Activated naive CD4-positive, alpha-beta T cell treated with anti-CD3 and anti-CD28 coated beads, Interleukin-2, amount 50 U/mL, for 24 hours (primary cell): ENCODE measurements at regions not wholly inside any gene's neighbourhood (a gene's known extent, or its start where the extent isn't known, plus 50 kb on each side); places are given as distances from the start of the nearest gene placed in this dataset.

Experiments used
- H3K27ac Mint-ChIP-seq: one replicate; pipeline ENCODE4 v1.8.0; 2021; ENCODE audit warnings: mild to moderate bottlenecking, mixed read lengths
- H3K27me3 Mint-ChIP-seq: one replicate; pipeline ENCODE4 v1.8.0; 2021; ENCODE audit warnings: mixed read lengths
- H3K36me3 Mint-ChIP-seq: one replicate; pipeline ENCODE4 v1.8.0; 2021; ENCODE audit warnings: mixed read lengths
- H3K4me1 Mint-ChIP-seq: one replicate; pipeline ENCODE4 v1.8.0; 2021; ENCODE audit warnings: mixed read lengths
- H3K4me3 Mint-ChIP-seq: one replicate; pipeline ENCODE4 v1.8.0; 2021; ENCODE audit warnings: mild to moderate bottlenecking, mixed read lengths
- H3K9me3 Mint-ChIP-seq: one replicate; pipeline ENCODE4 v1.8.0; 2021; ENCODE audit warnings: mixed read lengths

GRCh38 chr3:144054766-144055165 lies 83.1 kb downstream of the DIPK2A start:
- no peaks in the 10 kb centered on the region for H3K4me1 Mint-ChIP-seq
- no peaks in the 10 kb centered on the region for H3K27me3 Mint-ChIP-seq
- H3K9me3 Mint-ChIP-seq, result no peaks in the 10 kb centered on the region
- no peak overlapping the region for H3K27ac Mint-ChIP-seq
- H3K4me3 Mint-ChIP-seq, result no peak overlapping the region
- no peaks in the 10 kb centered on the region for H3K36me3 Mint-ChIP-seq

DNA sequence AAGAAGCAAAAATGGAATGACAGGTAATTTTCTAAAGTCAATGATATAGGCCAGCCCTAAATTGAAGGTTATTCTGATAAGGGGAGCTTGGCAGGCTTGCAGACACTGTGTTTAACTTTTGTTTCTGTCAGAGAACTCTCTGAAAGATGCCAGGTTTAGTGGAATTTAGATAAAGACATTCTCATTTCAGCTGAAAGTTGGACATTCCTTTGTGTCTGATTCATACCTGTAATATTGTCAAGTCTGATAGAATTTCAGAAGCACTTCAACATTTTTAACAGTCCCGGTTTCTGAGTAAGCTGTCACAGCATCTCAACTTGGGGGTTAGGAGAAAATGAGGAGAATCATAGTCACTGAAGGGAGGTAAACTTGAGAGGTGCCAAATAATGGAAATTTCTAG lies 84.0 kb downstream of the DIPK2A start:
- Mint-ChIP-seq H3K27ac (no peak overlapping the region), H3K36me3 (no peaks in the 10 kb centered on the region), H3K27me3 (no peaks in the 10 kb centered on the region), H3K9me3 (no peaks in the 10 kb centered on the region), H3K4me3 (no peak overlapping the region), H3K4me1 (no peaks in the 10 kb centered on the region)

GRCh38 chr3:144058713-144059112 lies 87.1 kb downstream of the DIPK2A start:
- Mint-ChIP-seq H3K27me3 (no peaks in the 10 kb centered on the region), H3K4me1 (no peaks in the 10 kb centered on the region), H3K27ac (no peak overlapping the region), H3K36me3 (no peaks in the 10 kb centered on the region), H3K4me3 (no peak overlapping the region), H3K9me3 (no peaks in the 10 kb centered on the region)

DNA sequence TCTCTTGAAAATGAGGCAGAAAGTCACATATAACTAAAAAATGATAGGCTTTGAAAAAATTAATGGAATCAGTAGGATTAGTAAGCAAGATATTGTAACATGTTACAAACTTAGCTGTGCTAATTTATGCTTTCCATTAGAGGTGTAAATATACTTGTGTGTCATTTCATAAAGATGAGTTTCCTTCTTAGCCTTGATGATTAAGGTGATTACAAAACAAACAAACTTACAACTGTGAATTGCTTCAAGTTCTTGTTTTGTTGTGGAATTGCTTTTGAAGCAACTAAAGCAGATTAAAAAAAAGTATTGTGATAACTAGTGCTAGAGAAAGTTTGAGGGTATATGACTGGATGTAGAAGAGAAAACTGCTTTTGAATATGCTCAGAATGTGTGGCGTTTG lies 87.9 kb downstream of the DIPK2A start:
- no peaks in the 10 kb centered on the region for H3K4me1 Mint-ChIP-seq

GRCh38 chr3:144060881-144061280 lies 89.3 kb downstream of the DIPK2A start:
- Mint-ChIP-seq H3K4me3 (no peak overlapping the region), H3K27ac (no peak overlapping the region), H3K36me3 (no peaks in the 10 kb centered on the region), H3K9me3 (no peaks in the 10 kb centered on the region), H3K4me1 (no peaks in the 10 kb centered on the region), H3K27me3 (no peaks in the 10 kb centered on the region)

More for the DNA sequence above, 87.9 kb downstream of the DIPK2A start:
- no peak overlapping the region for H3K4me3 Mint-ChIP-seq
- no peaks in the 10 kb centered on the region for H3K9me3 Mint-ChIP-seq
- no peaks in the 10 kb centered on the region for H3K27me3 Mint-ChIP-seq
- no peak overlapping the region for H3K27ac Mint-ChIP-seq
- no peaks in the 10 kb centered on the region for H3K36me3 Mint-ChIP-seq

DNA sequence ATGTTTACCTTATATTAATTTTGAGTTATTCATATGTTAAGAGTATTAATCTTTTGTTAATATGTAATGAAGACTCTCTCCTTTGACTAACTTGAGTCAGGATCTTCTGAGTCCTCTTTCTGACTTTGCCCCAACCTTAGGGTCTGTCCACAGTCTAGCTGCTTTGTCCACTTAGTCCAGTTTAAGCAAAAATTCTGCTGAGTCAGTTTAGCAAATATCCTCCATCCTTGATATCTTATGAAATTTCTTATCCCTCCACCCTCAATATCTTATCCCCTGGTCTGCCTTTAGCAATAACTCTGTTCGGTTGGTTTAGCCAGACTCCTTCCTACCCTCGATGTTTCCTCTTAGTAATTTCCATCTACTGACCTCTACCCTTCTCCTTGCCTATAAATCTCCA lies 91.7 kb downstream of the DIPK2A start:
- H3K4me3 Mint-ChIP-seq, result no peak overlapping the region
- no peaks in the 10 kb centered on the region for H3K9me3 Mint-ChIP-seq
- H3K4me1 Mint-ChIP-seq, result no peaks in the 10 kb centered on the region
- H3K27me3 Mint-ChIP-seq, result no peaks in the 10 kb centered on the region
- no peak overlapping the region for H3K27ac Mint-ChIP-seq
- no peaks in the 10 kb centered on the region for H3K36me3 Mint-ChIP-seq

GRCh38 chr3:144067059-144067458 lies 95.4 kb downstream of the DIPK2A start:
- Mint-ChIP-seq H3K27ac (no peak overlapping the region), H3K27me3 (no peaks in the 10 kb centered on the region), H3K4me1 (no peaks in the 10 kb centered on the region), H3K36me3 (peaks cover 3% of the 10 kb centered on the region), H3K9me3 (peaks cover 9% of the 10 kb centered on the region), H3K4me3 (no peak overlapping the region)

DNA sequence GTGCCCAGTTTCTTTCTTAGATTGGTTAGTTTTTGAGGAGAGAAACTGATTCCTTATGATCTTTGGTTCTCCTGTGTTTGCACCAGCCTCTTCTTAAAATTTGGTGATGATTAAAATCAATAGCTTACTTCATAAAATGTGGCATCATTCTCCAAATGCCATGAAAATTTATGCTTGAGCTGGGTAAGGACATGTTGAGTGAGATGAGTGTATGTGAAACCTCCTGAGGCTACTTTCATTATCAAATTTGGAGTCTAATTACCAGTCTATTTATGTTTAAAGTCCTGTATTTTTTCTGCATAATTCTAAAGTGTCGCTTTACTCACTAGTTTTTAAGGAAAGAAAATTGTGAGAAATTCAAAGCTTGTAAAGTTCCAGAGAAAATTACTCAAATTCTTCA lies 102.1 kb downstream of the DIPK2A start:
- H3K27ac Mint-ChIP-seq, result no peak overlapping the region
- no peaks in the 10 kb centered on the region for H3K4me1 Mint-ChIP-seq
- H3K36me3 Mint-ChIP-seq, result peaks cover 4% of the 10 kb centered on the region
- no peak overlapping the region for H3K4me3 Mint-ChIP-seq
- H3K27me3 Mint-ChIP-seq, result peaks cover 5% of the 10 kb centered on the region
- H3K9me3 Mint-ChIP-seq, result peaks cover 9% of the 10 kb centered on the region

GRCh38 chr3:144079634-144080033 lies 108.0 kb downstream of the DIPK2A start:
- Mint-ChIP-seq H3K27me3 (peaks cover 5% of the 10 kb centered on the region), H3K27ac (no peak overlapping the region), H3K36me3 (no peaks in the 10 kb centered on the region), H3K9me3 (no peaks in the 10 kb centered on the region), H3K4me1 (no peaks in the 10 kb centered on the region), H3K4me3 (no peak overlapping the region)

- Mint-ChIP-seq H3K4me1 (no peaks in the 10 kb centered on the region), H3K36me3 (no peaks in the 10 kb centered on the region), H3K9me3 (no peaks in the 10 kb centered on the region), H3K4me3 (no peak overlapping the region), H3K27me3 (peaks cover 6% of the 10 kb centered on the region), H3K27ac (no peak overlapping the region)
Measured at GRCh38 chr3:144084929-144085328, 113.3 kb downstream of the DIPK2A start.

GRCh38 chr3:144085964-144086363 lies 114.3 kb downstream of the DIPK2A start:
- H3K4me3 Mint-ChIP-seq, result no peak overlapping the region
- H3K9me3 Mint-ChIP-seq, result no peaks in the 10 kb centered on the region
- no peak overlapping the region for H3K27ac Mint-ChIP-seq
- H3K27me3 Mint-ChIP-seq, result peaks cover 6% of the 10 kb centered on the region
- no peaks in the 10 kb centered on the region for H3K4me1 Mint-ChIP-seq
- H3K36me3 Mint-ChIP-seq, result no peaks in the 10 kb centered on the region

- H3K27me3 Mint-ChIP-seq, result no peaks in the 10 kb centered on the region
- no peaks in the 10 kb centered on the region for H3K9me3 Mint-ChIP-seq
- no peaks in the 10 kb centered on the region for H3K4me1 Mint-ChIP-seq
- H3K36me3 Mint-ChIP-seq, result no peaks in the 10 kb centered on the region
- H3K27ac Mint-ChIP-seq, result no peak overlapping the region
- no peak overlapping the region for H3K4me3 Mint-ChIP-seq
Measured at GRCh38 chr3:144096016-144096415, 124.4 kb downstream of the DIPK2A start.

DNA sequence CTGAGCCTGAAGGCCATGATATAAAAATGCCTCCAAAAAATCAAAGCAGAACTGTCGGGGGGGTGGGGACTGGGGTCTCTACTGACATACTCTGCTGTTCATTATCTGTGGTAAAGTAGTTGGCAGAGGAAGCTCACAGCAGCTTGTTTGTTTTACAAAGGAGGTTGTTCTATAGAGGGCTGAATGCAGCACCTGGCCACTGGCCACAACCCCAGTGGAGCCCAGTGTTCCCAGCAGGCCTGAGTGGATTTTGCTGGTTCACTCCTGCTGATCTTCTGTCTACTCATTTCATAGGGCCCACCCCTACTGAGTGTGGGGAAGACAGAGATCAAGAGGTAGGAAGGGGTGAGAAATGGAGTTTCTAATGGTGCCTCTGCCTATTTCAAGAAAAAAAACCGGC lies 125.5 kb downstream of the DIPK2A start:
- Mint-ChIP-seq H3K36me3 (no peaks in the 10 kb centered on the region), H3K4me3 (no peak overlapping the region), H3K4me1 (no peaks in the 10 kb centered on the region), H3K27me3 (peaks cover 1% of the 10 kb centered on the region), H3K9me3 (no peaks in the 10 kb centered on the region), H3K27ac (no peak overlapping the region)

DNA sequence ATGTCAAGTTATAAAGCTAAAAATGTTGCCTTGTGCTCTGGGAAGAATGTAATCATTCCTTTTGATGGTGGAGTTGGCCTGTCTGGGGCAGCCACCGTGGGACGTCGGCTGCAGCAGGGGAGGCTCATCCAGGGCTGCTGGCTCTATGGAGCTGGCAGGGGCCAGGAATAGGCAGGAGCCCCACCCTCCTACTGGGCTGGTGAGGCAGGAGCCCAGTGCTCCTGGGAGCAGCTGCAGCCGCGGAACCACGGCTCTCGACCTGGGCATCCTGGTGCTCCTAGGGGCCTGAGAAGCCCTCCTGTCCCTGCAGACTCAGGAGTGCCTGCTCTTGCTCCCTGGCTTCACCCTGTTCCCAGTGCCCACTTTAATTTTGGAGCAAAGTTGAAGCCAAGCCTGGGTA lies 127.1 kb downstream of the DIPK2A start:
- Mint-ChIP-seq H3K4me1 (no peaks in the 10 kb centered on the region), H3K36me3 (no peaks in the 10 kb centered on the region), H3K4me3 (no peak overlapping the region), H3K9me3 (no peaks in the 10 kb centered on the region), H3K27ac (no peak overlapping the region), H3K27me3 (peaks cover 1% of the 10 kb centered on the region)

DNA sequence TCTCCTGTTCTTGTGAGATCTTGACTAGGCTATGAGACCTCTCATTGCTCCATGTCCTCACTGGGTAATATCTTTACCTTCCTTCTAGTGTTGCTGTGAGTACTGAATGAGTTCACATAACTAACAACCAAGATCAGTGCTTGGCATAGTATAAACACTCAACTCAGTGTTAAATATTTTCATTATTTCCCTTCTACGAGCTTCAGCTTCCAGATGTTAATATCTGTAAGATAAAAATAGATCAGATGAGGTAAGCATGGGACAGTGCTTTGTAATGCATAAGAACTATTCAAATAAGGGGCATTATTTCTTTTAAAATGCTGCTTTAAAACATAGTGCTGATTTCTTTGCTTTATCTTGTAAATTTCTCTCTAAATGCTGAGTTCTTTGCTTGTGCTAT lies 130.8 kb downstream of the DIPK2A start:
- Mint-ChIP-seq H3K36me3 (no peaks in the 10 kb centered on the region), H3K4me3 (no peak overlapping the region), H3K9me3 (no peaks in the 10 kb centered on the region), H3K27ac (no peak overlapping the region), H3K4me1 (no peaks in the 10 kb centered on the region), H3K27me3 (peaks cover 3% of the 10 kb centered on the region)

DNA sequence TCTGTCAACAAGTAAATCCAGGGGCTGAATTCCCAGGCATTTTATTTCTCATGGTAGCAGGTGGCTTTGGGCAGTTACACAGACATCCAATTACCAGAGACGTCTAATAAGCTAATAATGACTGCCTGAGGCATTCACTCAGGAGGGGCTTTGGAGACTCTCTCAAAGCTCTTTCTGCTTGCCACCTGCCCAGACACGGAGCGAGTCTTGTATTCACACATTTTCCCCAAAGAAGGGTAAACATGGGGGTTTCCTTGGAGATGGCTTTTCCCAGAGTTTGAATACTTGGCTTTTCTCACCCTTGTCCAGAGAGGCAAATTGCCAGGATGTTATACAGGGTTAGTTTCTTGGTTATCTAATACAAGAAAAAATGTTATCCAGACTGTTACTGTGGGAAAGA lies 132.6 kb downstream of the DIPK2A start:
- Mint-ChIP-seq H3K27ac (no peak overlapping the region), H3K4me1 (no peaks in the 10 kb centered on the region), H3K27me3 (peaks cover 3% of the 10 kb centered on the region), H3K4me3 (no peak overlapping the region), H3K9me3 (no peaks in the 10 kb centered on the region), H3K36me3 (no peaks in the 10 kb centered on the region)

DNA sequence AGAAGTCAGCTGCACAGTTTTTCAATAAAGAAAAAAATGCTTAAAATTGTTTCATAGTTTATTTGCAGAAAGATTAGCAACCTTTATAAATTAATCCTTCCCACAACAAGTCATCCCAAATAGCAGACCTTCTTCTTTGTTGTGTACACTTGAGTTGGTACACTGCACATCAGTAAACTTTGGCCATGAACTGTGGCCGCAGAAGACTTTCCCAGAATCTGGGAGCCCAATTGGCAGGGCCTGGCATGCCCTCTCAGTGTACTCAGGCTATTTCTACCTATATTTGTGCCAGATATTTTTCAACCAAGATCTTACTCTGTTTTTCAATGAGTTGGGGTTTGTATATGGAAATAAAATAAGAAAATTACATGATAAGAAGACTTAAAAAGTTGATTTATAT lies 133.1 kb downstream of the DIPK2A start:
- Mint-ChIP-seq H3K9me3 (no peaks in the 10 kb centered on the region), H3K36me3 (no peaks in the 10 kb centered on the region), H3K4me1 (no peaks in the 10 kb centered on the region), H3K4me3 (no peak overlapping the region), H3K27ac (no peak overlapping the region), H3K27me3 (peaks cover 3% of the 10 kb centered on the region)
